ENCODE measurements at regions not wholly inside any gene's neighbourhood (a gene's known extent, or its start where the extent isn't known, plus 50 kb on each side); places are given as distances from the start of the nearest gene placed in this dataset.

DNA sequence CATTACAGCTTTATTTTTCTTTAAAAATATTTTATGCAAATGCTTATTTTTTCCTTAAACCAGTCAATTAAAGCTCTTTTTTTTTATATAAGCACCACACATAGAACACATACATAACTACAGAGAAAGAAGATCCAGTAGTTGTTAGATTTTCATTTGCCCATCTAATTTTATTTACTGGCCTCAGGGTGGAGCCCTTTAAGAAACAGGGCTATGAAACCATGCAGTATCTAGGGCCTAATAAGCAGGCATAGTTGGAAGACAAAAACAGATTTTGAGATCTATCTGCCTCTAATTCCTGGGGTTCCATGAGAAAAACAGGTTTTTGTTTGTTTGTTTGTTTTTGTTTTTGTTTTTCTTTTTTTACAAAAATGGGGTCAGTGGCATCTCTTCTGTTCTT is 120.6 kb downstream of the BCHE start:
- in situ Hi-C loops (cut with HindIII; ENCODE audit: low sequenced_read_pairs): no loop called here
- no peak for TF ChIP-seq CTCF (IDR thresholded peaks at IDR 0.05; ENCODE audit: low read depth, low read length, missing control alignments)
- no peak for DNase-seq (ENCODE audit: low read depth)
- no peak overlapping the region for H3K4me3 ChIP-seq (ENCODE audit: low read depth, low read length)

DNA sequence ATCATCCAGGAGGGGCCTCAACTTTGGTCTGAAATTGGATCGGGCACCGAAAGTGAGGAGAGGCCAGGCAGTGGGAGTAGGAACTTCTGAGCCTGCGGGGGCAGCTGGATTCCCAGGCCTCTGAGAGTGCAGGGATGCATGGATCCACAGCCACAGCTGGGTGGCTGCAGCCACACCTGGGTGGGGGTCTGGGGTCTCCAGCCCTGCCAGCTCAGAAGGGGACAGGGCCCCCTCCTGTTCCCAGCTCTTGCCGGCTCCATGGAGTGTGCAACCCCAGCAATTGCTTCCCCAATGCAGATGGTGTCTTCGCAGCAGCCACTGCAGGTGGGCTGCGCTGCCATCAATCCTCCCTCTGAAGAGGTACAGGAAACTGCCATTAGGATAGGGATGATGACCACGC is 123.7 kb downstream of the BCHE start:
- in situ Hi-C loops (cut with HindIII; ENCODE audit: low sequenced_read_pairs): no loop called here
- no peak for TF ChIP-seq CTCF (IDR thresholded peaks at IDR 0.05; ENCODE audit: low read depth, low read length, missing control alignments)
- DNase-seq (ENCODE audit: low read depth): no peak
- no peak overlapping the region for H3K4me3 ChIP-seq (ENCODE audit: low read depth, low read length)

DNA sequence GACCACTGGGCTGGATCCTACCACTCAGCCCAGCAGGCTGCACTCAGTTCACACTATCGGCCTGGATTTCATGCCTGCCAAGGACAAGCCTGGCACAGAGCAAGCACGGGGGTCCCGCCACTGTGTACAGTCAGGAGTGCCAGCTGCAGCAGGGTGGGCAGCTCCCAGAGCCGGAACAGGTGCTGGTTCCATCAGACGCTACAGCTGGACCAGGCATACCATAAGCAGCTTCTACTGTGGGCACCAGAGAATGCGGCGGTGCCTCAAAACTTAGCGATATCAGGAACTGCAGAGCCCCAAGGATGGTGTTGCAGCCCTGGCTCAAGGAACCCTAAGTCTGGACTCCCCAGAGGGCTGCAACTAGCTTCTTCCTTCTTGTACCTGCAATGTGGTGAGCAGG is 124.8 kb downstream of the BCHE start:
- H3K4me3 ChIP-seq (ENCODE audit: low read depth, low read length): no peak overlapping the region
- no peak for TF ChIP-seq CTCF (IDR thresholded peaks at IDR 0.05; ENCODE audit: low read depth, low read length, missing control alignments)
- in situ Hi-C loops (cut with HindIII; ENCODE audit: low sequenced_read_pairs): no loop called here
- DNase-seq (ENCODE audit: low read depth): no peak

GRCh38 chr3:165697910-165698309 is 139.3 kb downstream of the BCHE start:
- H3K4me3 ChIP-seq (ENCODE audit: low read depth, low read length): no peak overlapping the region
- TF ChIP-seq CTCF (IDR thresholded peaks at IDR 0.05; ENCODE audit: low read depth, low read length, missing control alignments): no peak
- in situ Hi-C loops (cut with HindIII; ENCODE audit: low sequenced_read_pairs): no loop called here
- DNase-seq (ENCODE audit: low read depth): no peak

- no peak for DNase-seq (ENCODE audit: low read depth)
- in situ Hi-C loops (cut with HindIII; ENCODE audit: low sequenced_read_pairs): no loop called here
- H3K4me3 ChIP-seq (ENCODE audit: low read depth, low read length): no peak overlapping the region
- TF ChIP-seq CTCF (IDR thresholded peaks at IDR 0.05; ENCODE audit: low read depth, low read length, missing control alignments): no peak
Observed at GRCh38 chr3:165696496-165696895, 140.7 kb downstream of the BCHE start.

DNA sequence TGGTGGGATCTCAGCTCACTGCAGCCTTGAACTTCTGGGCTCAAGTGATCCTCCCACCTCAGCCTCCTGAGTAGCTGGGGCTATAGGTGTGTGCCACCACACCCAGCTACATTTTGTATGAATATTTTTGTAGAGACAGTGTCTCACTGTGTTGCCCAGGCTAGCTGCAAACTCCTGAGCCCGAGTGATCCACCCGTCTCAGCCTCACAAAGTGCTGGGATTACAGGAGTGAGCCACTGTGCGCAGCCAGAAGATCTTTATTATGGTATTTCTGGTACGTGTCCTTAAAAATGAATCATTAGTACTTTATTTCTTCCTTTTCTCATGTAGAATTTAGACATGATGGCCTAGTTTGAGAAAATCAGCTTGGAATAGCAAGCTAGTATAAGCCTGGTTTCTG is 153.3 kb downstream of the BCHE start:
- no peak for TF ChIP-seq CTCF (IDR thresholded peaks at IDR 0.05; ENCODE audit: low read depth, low read length, missing control alignments)
- in situ Hi-C loops (cut with HindIII; ENCODE audit: low sequenced_read_pairs): no loop called here
- no peak overlapping the region for H3K4me3 ChIP-seq (ENCODE audit: low read depth, low read length)
- no peak for DNase-seq (ENCODE audit: low read depth)

DNA sequence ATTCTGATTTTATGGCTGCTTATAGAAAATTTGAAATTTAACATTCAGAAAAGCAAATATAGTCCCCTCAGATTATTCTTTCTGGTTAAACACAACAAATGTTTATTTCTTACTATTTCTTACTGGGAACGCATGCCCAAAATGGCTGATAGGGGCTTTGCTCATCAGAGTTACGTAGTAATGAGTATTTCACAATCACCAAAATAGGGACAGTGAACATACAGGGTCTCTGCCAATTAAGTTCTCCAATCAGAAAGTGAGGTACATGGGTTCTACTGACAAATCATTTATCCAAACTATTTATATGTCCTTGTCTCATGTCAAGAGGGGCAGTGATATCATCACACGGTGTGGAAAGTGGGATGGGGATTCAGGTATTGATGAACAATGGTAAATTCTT is 154.5 kb downstream of the BCHE start:
- H3K4me3 ChIP-seq (ENCODE audit: low read depth, low read length): no peak overlapping the region
- in situ Hi-C loops (cut with HindIII; ENCODE audit: low sequenced_read_pairs): no loop called here
- DNase-seq (ENCODE audit: low read depth): no peak
- no peak for TF ChIP-seq CTCF (IDR thresholded peaks at IDR 0.05; ENCODE audit: low read depth, low read length, missing control alignments)
